Ureter (tissue), 1 donor: ENCODE measurements at regions not wholly inside any gene's neighbourhood (a gene's known extent, or its start where the extent isn't known, plus 50 kb on each side); places are given as distances from the start of the nearest gene placed in this dataset.
A peak's percentile ranks its signal among the peaks of the same experiment; 100 is the strongest.

Experiments
- DNase-seq: peaks from one replicate; pipeline ENCODE4 v3.0.0-alpha.2; 2020; ENCODE audit warnings: low spot score
- donor health status: DM: yes; HTN: yes; CAD: no.

DNA sequence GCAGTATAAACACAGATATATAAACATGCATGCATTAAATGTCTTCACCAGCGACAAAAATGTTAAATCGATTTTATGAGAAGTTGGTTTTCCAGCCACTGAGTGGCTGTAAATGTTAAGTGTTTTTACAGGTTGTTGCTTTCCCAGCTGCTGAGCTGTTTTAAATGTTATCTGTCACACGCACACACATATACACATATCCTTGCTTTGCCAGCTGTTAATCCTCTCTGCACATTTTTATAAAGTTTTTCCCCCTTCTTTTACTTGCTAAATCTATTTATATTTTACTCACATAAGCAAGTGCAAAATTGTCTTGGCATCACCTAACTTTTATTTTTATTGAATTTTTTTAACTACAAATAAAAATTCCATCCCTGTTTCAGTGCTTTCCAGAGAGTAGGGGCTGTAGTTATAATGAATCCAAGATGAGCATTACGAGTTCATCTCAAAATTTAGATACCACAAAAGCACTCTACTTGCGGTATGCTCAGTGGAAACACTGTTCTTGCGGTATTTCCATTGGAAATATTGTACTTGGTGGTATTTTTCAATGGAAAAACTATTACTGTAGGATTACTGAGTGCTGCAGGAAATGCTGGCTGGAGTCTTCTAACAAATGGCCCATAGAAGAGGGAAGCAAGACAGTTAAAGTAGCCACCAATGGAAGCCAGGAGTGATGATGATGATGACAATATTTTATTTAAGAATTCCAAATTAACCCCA lies 124.9 kb upstream of the KCNJ16 start:
- DNase-seq, result no peak

- DNase-seq, result no peak
These were observed 124.2 kb upstream of the KCNJ16 start for GRCh38 chr17:69950701-69951418.

- DNase-seq, result no peak
These were observed 120.6 kb upstream of the KCNJ16 start for GRCh38 chr17:69954241-69954925.

GRCh38 chr17:69958063-69958462 lies 117.0 kb upstream of the KCNJ16 start:
- DNase-seq, result no peak

DNA sequence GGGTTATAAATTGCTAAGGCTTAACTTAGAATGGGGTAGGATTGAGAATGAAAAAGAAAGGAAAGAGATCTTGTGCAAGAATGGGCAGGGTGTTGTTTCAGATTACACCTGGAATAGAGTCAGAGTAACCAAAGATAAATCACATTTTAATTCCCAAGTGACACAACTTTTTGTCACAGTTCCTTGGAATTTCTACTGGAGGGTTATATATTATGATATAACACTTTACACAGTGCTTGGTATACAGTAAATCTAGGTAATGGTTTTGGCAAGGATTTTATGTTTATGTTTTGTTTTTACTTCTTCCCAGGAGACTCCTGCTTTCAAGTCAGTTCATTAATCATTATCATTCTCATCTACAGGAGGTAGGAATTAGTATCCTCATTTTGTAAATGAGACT lies 115.7 kb upstream of the KCNJ16 start:
- DNase-seq, result no peak

GRCh38 chr17:69960755-69961154 lies 114.3 kb upstream of the KCNJ16 start:
- DNase-seq, result no peak

GRCh38 chr17:69961501-69962145 lies 113.4 kb upstream of the KCNJ16 start:
- peak; percentile 50 for DNase-seq

GRCh38 chr17:69962436-69962995 lies 112.5 kb upstream of the KCNJ16 start:
- DNase-seq, result no peak

- DNase-seq, result no peak
These were observed 107.1 kb upstream of the KCNJ16 start for GRCh38 chr17:69967910-69968411.

- no peak for DNase-seq
These were observed 105.1 kb upstream of the KCNJ16 start for GRCh38 chr17:69969897-69970296.

- no peak for DNase-seq
These were observed 102.8 kb upstream of the KCNJ16 start for GRCh38 chr17:69972251-69972650.

- DNase-seq, result no peak
These were observed 99.2 kb upstream of the KCNJ16 start for GRCh38 chr17:69975808-69976207.

- DNase-seq, result no peak
These were observed 96.9 kb upstream of the KCNJ16 start for GRCh38 chr17:69978056-69978646.

DNA sequence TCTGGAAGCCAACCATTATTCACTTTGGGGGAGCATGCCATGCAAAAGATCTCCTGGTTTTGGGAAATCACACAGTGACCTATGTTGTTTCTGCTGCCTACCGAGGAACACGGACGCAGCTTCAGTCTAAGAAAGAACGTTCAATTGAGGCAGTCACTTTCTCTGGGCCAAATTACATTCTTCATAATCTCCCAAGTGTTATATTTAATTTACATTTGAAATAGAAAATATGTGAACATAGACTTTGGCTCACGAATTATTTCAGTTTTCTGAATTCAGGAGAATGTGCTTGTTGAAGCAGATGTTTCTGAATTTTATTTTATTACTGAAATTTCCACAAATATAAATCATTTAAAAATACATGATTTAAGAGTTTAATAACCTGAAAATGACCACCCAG lies 93.6 kb upstream of the KCNJ16 start:
- no peak for DNase-seq

- DNase-seq, result no peak
These were observed 79.5 kb upstream of the KCNJ16 start for GRCh38 chr17:69995476-69995875.

- DNase-seq, result no peak
These were observed 77.7 kb upstream of the KCNJ16 start for GRCh38 chr17:69997332-69997731.

GRCh38 chr17:69999253-69999652 lies 75.8 kb upstream of the KCNJ16 start:
- no peak for DNase-seq

GRCh38 chr17:70006159-70006558 lies 68.9 kb upstream of the KCNJ16 start:
- no peak for DNase-seq

GRCh38 chr17:70011750-70012149 lies 63.3 kb upstream of the KCNJ16 start:
- no peak for DNase-seq

DNA sequence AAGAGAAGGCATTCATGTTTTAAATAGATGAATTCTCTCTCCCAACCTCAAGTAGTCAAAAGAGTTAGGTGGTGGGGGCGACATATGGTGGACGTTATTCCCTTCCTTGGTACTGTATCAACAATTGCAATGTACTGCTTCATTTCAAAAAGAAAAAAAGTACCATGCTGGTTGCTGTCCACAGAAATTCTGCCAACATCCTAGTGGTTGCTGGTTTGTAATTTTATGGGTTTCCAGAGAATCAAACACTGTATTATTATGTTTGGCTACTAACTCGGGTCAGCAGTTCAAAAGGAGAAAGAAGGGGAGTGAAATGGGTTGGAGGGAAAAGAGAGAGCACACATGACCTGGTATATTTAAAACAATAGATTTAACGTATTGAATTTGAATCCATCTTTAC lies 61.1 kb upstream of the KCNJ16 start:
- no peak for DNase-seq

DNA sequence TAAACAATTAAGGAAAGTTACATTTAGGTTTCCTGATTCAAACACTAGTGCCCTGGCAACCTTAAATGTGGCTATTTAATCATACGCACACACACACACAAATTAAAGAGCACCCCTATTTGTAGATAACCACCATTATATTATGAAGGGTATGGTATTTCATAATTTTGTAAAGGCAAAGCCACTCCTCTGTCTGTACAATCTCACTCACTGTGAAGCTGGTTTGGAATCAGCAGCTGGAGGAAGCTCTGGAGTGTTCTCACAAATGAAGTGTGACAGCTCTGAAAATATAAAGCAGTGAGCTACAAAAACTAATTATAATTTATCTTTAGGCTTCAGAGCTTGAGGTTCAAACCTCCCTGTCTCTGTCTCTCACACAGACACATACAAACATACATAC lies 57.9 kb upstream of the KCNJ16 start:
- no peak for DNase-seq

GRCh38 chr17:70017941-70018340 lies 57.1 kb upstream of the KCNJ16 start:
- DNase-seq, result no peak
